Choroid plexus epithelial cell (primary cell): ENCODE measurements at regions not wholly inside any gene's neighbourhood (a gene's known extent, or its start where the extent isn't known, plus 50 kb on each side); places are given as distances from the start of the nearest gene placed in this dataset.
"Not testable (repeated sequence)": the region's sequence is repeated elsewhere in the genome, so short reads cannot be mapped to it uniquely, and the experiment has no call there.

ENCODE experiments used
- DNase-seq: peaks from one replicate; pipeline ENCODE4 v3.0.0-alpha.2; 2010; ENCODE audit warnings: low read depth
- H3K4me3 ChIP-seq: 2 replicates; pipeline ENCODE4 v1.5.1; 2011; ENCODE audit warnings: low read depth, mild to moderate bottlenecking, control low read depth, low read length, moderate library complexity
- TF ChIP-seq, protein P1 (sequence below): conservative IDR thresholded peaks from 2 replicates; pipeline ENCODE4 v1.5.1; 2011; ENCODE audit warnings: low read depth, mild to moderate bottlenecking, control low read depth, inconsistent platforms, low read length, moderate library complexity

- H3K4me3 ChIP-seq: no peak overlapping the region
- peak; percentile 2 for DNase-seq
- TF ChIP-seq, protein P1, sequence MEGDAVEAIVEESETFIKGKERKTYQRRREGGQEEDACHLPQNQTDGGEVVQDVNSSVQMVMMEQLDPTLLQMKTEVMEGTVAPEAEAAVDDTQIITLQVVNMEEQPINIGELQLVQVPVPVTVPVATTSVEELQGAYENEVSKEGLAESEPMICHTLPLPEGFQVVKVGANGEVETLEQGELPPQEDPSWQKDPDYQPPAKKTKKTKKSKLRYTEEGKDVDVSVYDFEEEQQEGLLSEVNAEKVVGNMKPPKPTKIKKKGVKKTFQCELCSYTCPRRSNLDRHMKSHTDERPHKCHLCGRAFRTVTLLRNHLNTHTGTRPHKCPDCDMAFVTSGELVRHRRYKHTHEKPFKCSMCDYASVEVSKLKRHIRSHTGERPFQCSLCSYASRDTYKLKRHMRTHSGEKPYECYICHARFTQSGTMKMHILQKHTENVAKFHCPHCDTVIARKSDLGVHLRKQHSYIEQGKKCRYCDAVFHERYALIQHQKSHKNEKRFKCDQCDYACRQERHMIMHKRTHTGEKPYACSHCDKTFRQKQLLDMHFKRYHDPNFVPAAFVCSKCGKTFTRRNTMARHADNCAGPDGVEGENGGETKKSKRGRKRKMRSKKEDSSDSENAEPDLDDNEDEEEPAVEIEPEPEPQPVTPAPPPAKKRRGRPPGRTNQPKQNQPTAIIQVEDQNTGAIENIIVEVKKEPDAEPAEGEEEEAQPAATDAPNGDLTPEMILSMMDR: no peak
These were observed 3911.2 kb upstream of the OR11H1 start for GRCh38 chr22:11616811-11617210.

- H3K4me3 ChIP-seq, DNase-seq: not testable (repeated sequence)
These were observed 3909.7 kb upstream of the OR11H1 start for GRCh38 chr22:11618322-11618662.

DNA sequence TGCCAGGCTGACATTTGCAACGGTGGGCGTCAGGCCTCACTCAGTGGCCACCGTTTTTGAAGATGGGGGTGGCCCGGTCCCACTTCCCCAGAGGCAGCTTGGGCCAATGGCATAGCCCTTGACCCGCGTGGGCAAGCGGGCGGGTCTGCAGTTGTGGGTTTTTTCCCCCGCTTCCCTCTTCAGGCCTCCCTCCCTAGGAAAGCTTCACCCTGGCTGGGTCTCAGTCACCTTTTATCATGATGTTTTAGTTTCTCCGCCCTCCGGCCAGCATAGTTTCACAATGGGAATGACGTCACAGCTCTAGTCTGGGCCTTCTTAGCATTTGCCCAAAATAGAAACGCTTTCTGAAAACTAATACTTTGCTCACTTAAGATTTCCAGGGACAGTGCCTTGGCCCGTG is 3909.3 kb upstream of the OR11H1 start:
- H3K4me3 ChIP-seq, DNase-seq: not testable (repeated sequence)

DNA sequence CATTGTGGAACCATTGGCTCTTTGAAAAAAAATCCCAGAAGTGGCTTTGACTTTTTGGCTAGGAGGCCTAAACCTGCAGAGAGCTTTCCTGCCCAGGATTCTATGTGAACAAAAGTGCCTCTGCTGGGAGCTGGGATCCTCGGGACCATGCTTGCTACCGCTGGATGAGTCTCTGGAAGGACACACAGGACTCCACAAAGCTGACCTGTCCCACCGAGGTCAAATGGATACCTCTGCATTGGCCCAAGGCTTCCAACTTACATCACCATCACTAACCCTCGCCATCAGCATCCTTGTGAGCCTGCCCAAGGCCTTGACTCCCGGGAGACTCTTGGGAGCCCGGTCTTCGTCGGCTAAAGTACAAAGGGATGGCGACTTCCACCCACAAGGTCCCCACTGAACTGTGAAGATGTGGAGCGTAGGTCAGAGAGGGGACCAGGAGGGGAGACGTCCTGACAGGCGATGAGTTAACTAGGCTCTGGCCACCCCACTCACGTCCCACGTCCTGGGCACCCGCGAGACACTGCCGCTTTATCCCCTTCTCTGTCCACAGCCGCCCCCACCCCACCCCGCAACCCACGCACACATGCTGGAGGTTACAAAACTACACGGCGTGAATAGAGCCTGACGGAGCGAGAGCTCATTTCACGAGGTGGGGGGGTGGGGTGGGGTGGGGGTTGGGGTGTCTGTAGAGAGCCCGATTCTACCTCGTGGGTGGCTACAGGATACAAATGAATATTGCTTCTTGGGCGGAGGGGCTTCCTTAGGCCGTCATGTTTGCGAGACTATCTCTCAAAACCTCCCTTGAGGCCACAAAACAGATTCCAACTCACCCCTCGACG is 3906.8 kb upstream of the OR11H1 start:
- not testable (repeated sequence) for H3K4me3 ChIP-seq, DNase-seq

GRCh38 chr22:11622774-11623173 is 3905.2 kb upstream of the OR11H1 start:
- not testable (repeated sequence) for DNase-seq, H3K4me3 ChIP-seq

- DNase-seq, H3K4me3 ChIP-seq: not testable (repeated sequence)
These were observed 3902.1 kb upstream of the OR11H1 start for GRCh38 chr22:11625711-11626421.

GRCh38 chr22:11626422-11626773 is 3901.6 kb upstream of the OR11H1 start:
- DNase-seq: no peak
- TF ChIP-seq, protein P1: no peak
- H3K4me3 ChIP-seq: no peak overlapping the region

- not testable (repeated sequence) for DNase-seq, H3K4me3 ChIP-seq
These were observed 3901.0 kb upstream of the OR11H1 start for GRCh38 chr22:11627036-11627435.

DNA sequence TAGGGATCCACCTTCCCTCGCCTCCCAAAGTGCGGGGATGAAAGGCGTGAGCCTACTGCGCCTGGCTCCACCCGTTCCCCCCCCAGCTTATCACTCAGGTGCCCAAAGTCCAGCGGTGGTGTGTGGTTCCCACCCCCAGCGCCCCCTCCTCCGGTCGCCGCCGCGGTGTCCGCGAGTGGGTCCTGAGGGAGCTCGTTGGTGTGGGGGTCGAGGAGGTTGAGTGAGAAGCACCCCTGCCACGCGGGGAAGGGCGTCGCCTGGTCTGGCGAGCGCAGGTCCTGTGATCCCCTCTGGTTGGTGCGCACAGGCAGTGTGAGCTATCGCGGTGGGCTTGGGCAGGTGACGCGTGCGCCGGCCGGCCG is 3900.6 kb upstream of the OR11H1 start:
- DNase-seq: peak; percentile 28
- H3K4me3 ChIP-seq: no peak overlapping the region
- TF ChIP-seq, protein P1: no peak

- TF ChIP-seq, protein P1: no peak
- DNase-seq: no peak
- no peak overlapping the region for H3K4me3 ChIP-seq
These were observed 3900.0 kb upstream of the OR11H1 start for GRCh38 chr22:11627798-11628650.
